ENCODE measurements at regions not wholly inside any gene's neighbourhood (a gene's known extent, or its start where the extent isn't known, plus 50 kb on each side); places are given as distances from the start of the nearest gene placed in this dataset.
"Not testable (repeated sequence)": the region's sequence is repeated elsewhere in the genome, so short reads cannot be mapped to it uniquely, and the experiment has no call there.

- intact Hi-C loops (cut with micrococcal nuclease), result not testable (repeated sequence)
- peaks cover 16% of the 10 kb centered on the region for H3K9me3 Mint-ChIP-seq
Observed at GRCh38 chr3:103254827-103255226, 820.0 kb downstream of the ZPLD1 start.

GRCh38 chr3:103269287-103269686 is 834.5 kb downstream of the ZPLD1 start:
- DNase-seq (ENCODE audit: low spot score), result no peak
- H3K27me3 Mint-ChIP-seq (ENCODE audit: low read depth), result no peaks in the 10 kb centered on the region
- intact Hi-C loops (cut with micrococcal nuclease), result no loop called here
- H3K36me3 Mint-ChIP-seq (ENCODE audit: low read depth), result no peaks in the 10 kb centered on the region
- no peak overlapping the region for H3K4me3 Mint-ChIP-seq (ENCODE audit: low read depth)
- H3K27ac Mint-ChIP-seq, result no peak overlapping the region
- no peaks in the 10 kb centered on the region for H3K4me1 Mint-ChIP-seq (ENCODE audit: low read depth)
- H3K9me3 Mint-ChIP-seq, result peaks cover 20% of the 10 kb centered on the region

More at GRCh38 chr3:103254827-103255226, 820.0 kb downstream of the ZPLD1 start:
- DNase-seq (ENCODE audit: low spot score); H3K27ac Mint-ChIP-seq; H3K4me3 Mint-ChIP-seq (ENCODE audit: low read depth); H3K27me3 Mint-ChIP-seq (ENCODE audit: low read depth); H3K4me1 Mint-ChIP-seq (ENCODE audit: low read depth); H3K36me3 Mint-ChIP-seq (ENCODE audit: low read depth): not testable (repeated sequence)

GRCh38 chr3:103271575-103271974 is 836.8 kb downstream of the ZPLD1 start:
- Mint-ChIP-seq H3K36me3 (ENCODE audit: low read depth) (no peaks in the 10 kb centered on the region), H3K27ac (no peak overlapping the region), H3K4me3 (ENCODE audit: low read depth) (no peak overlapping the region), H3K4me1 (ENCODE audit: low read depth) (no peaks in the 10 kb centered on the region), H3K27me3 (ENCODE audit: low read depth) (no peaks in the 10 kb centered on the region), H3K9me3 (peaks cover 27% of the 10 kb centered on the region)
- no peak for DNase-seq (ENCODE audit: low spot score)
- intact Hi-C loops (cut with micrococcal nuclease), result no loop called here

GRCh38 chr3:103295974-103296570 is 861.3 kb downstream of the ZPLD1 start:
- Mint-ChIP-seq H3K36me3 (ENCODE audit: low read depth) (no peaks in the 10 kb centered on the region), H3K27me3 (ENCODE audit: low read depth) (no peaks in the 10 kb centered on the region)

GRCh38 chr3:103297502-103297901 is 862.7 kb downstream of the ZPLD1 start:
- H3K27me3 Mint-ChIP-seq (ENCODE audit: low read depth); H3K27ac Mint-ChIP-seq; H3K4me3 Mint-ChIP-seq (ENCODE audit: low read depth); H3K4me1 Mint-ChIP-seq (ENCODE audit: low read depth); DNase-seq (ENCODE audit: low spot score); H3K9me3 Mint-ChIP-seq; H3K36me3 Mint-ChIP-seq (ENCODE audit: low read depth); intact Hi-C loops (cut with micrococcal nuclease): not testable (repeated sequence)

More at GRCh38 chr3:103295974-103296570, 861.3 kb downstream of the ZPLD1 start:
- Mint-ChIP-seq H3K27ac (no peak overlapping the region), H3K4me3 (ENCODE audit: low read depth) (no peak overlapping the region), H3K9me3 (no peaks in the 10 kb centered on the region), H3K4me1 (ENCODE audit: low read depth) (no peaks in the 10 kb centered on the region)
- DNase-seq (ENCODE audit: low spot score), result no peak
- intact Hi-C loops (cut with micrococcal nuclease), result no loop called here

- Mint-ChIP-seq H3K4me1 (ENCODE audit: low read depth) (no peaks in the 10 kb centered on the region), H3K4me3 (ENCODE audit: low read depth) (no peak overlapping the region), H3K36me3 (ENCODE audit: low read depth) (no peaks in the 10 kb centered on the region), H3K27ac (no peak overlapping the region), H3K27me3 (ENCODE audit: low read depth) (no peaks in the 10 kb centered on the region), H3K9me3 (peaks cover 5% of the 10 kb centered on the region)
- DNase-seq (ENCODE audit: low spot score), result no peak
- intact Hi-C loops (cut with micrococcal nuclease), result no loop called here
Observed at GRCh38 chr3:103306104-103306503, 871.3 kb downstream of the ZPLD1 start.

GRCh38 chr3:103308921-103309320 is 874.1 kb downstream of the ZPLD1 start:
- intact Hi-C loops (cut with micrococcal nuclease), result no loop called here
- Mint-ChIP-seq H3K9me3 (peaks cover under 1% of the 10 kb centered on the region), H3K4me3 (ENCODE audit: low read depth) (no peak overlapping the region), H3K27me3 (ENCODE audit: low read depth) (no peaks in the 10 kb centered on the region), H3K36me3 (ENCODE audit: low read depth) (no peaks in the 10 kb centered on the region), H3K27ac (no peak overlapping the region), H3K4me1 (ENCODE audit: low read depth) (no peaks in the 10 kb centered on the region)
- DNase-seq (ENCODE audit: low spot score), result no peak

GRCh38 chr3:103319912-103320311 is 885.1 kb downstream of the ZPLD1 start:
- no peaks in the 10 kb centered on the region for H3K9me3 Mint-ChIP-seq
- H3K27me3 Mint-ChIP-seq (ENCODE audit: low read depth), result no peaks in the 10 kb centered on the region
- H3K27ac Mint-ChIP-seq, result no peak overlapping the region
- H3K4me3 Mint-ChIP-seq (ENCODE audit: low read depth), result no peak overlapping the region
- H3K4me1 Mint-ChIP-seq (ENCODE audit: low read depth), result no peaks in the 10 kb centered on the region
- H3K36me3 Mint-ChIP-seq (ENCODE audit: low read depth), result no peaks in the 10 kb centered on the region
- intact Hi-C loops (cut with micrococcal nuclease), result no loop called here
- DNase-seq (ENCODE audit: low spot score), result no peak

GRCh38 chr3:103337179-103337845 is 902.5 kb downstream of the ZPLD1 start:
- Mint-ChIP-seq H3K9me3 (no peaks in the 10 kb centered on the region), H3K27ac (no peak overlapping the region), H3K27me3 (ENCODE audit: low read depth) (no peaks in the 10 kb centered on the region), H3K4me1 (ENCODE audit: low read depth) (no peaks in the 10 kb centered on the region), H3K4me3 (ENCODE audit: low read depth) (no peak overlapping the region), H3K36me3 (ENCODE audit: low read depth) (no peaks in the 10 kb centered on the region)
- no peak for DNase-seq (ENCODE audit: low spot score)
- intact Hi-C loops (cut with micrococcal nuclease), result no loop called here

- no peak for DNase-seq (ENCODE audit: low spot score)
- Mint-ChIP-seq H3K27ac (no peak overlapping the region), H3K9me3 (peaks cover 4% of the 10 kb centered on the region), H3K36me3 (ENCODE audit: low read depth) (no peaks in the 10 kb centered on the region), H3K4me1 (ENCODE audit: low read depth) (no peaks in the 10 kb centered on the region), H3K4me3 (ENCODE audit: low read depth) (no peak overlapping the region), H3K27me3 (ENCODE audit: low read depth) (no peaks in the 10 kb centered on the region)
- intact Hi-C loops (cut with micrococcal nuclease), result no loop called here
Observed at GRCh38 chr3:103341078-103341606, 906.3 kb downstream of the ZPLD1 start.

GRCh38 chr3:103342205-103342731 is 907.5 kb downstream of the ZPLD1 start:
- Mint-ChIP-seq H3K27ac (no peak overlapping the region), H3K36me3 (ENCODE audit: low read depth) (no peaks in the 10 kb centered on the region), H3K4me1 (ENCODE audit: low read depth) (no peaks in the 10 kb centered on the region), H3K27me3 (ENCODE audit: low read depth) (no peaks in the 10 kb centered on the region), H3K9me3 (peaks cover 4% of the 10 kb centered on the region), H3K4me3 (ENCODE audit: low read depth) (no peak overlapping the region)
- intact Hi-C loops (cut with micrococcal nuclease), result no loop called here
- no peak for DNase-seq (ENCODE audit: low spot score)

GRCh38 chr3:103349760-103350159 is 914.9 kb downstream of the ZPLD1 start:
- Mint-ChIP-seq H3K4me1 (ENCODE audit: low read depth) (no peaks in the 10 kb centered on the region), H3K27ac (no peak overlapping the region), H3K9me3 (no peaks in the 10 kb centered on the region), H3K27me3 (ENCODE audit: low read depth) (no peaks in the 10 kb centered on the region), H3K36me3 (ENCODE audit: low read depth) (no peaks in the 10 kb centered on the region), H3K4me3 (ENCODE audit: low read depth) (no peak overlapping the region)
- no peak for DNase-seq (ENCODE audit: low spot score)
- intact Hi-C loops (cut with micrococcal nuclease), result no loop called here

GRCh38 chr3:103365467-103365866 is 930.7 kb downstream of the ZPLD1 start:
- intact Hi-C loops (cut with micrococcal nuclease), result no loop called here
- H3K4me3 Mint-ChIP-seq (ENCODE audit: low read depth), result no peak overlapping the region
- no peaks in the 10 kb centered on the region for H3K4me1 Mint-ChIP-seq (ENCODE audit: low read depth)
- H3K27me3 Mint-ChIP-seq (ENCODE audit: low read depth), result no peaks in the 10 kb centered on the region
- no peaks in the 10 kb centered on the region for H3K9me3 Mint-ChIP-seq
- DNase-seq (ENCODE audit: low spot score), result no peak
- no peaks in the 10 kb centered on the region for H3K36me3 Mint-ChIP-seq (ENCODE audit: low read depth)
- H3K27ac Mint-ChIP-seq, result no peak overlapping the region

Data from activated T-helper 2 cell treated with anti-CD3 and anti-CD28 coated beads, Interferon-gamma antibody, Interleukin-2, Interleukin-4, amounts not matched to agents 10 μg/mL and 5 μg/mL and 100 μg/mL, durations not matched to agents 14 hours and 24 hours and 36 hours (primary cell).